ENCODE measurements at regions not wholly inside any gene's neighbourhood (a gene's known extent, or its start where the extent isn't known, plus 50 kb on each side); places are given as distances from the start of the nearest gene placed in this dataset.

GRCh38 chr3:181418233-181418632, 293.5 kb upstream of the SOX2 start:
- DNase-seq: no peak

GRCh38 chr3:181417748-181418147, 294.0 kb upstream of the SOX2 start:
- DNase-seq: no peak

- DNase-seq: no peak
These were observed 300.9 kb upstream of the SOX2 start for GRCh38 chr3:181410870-181411269.

DNA sequence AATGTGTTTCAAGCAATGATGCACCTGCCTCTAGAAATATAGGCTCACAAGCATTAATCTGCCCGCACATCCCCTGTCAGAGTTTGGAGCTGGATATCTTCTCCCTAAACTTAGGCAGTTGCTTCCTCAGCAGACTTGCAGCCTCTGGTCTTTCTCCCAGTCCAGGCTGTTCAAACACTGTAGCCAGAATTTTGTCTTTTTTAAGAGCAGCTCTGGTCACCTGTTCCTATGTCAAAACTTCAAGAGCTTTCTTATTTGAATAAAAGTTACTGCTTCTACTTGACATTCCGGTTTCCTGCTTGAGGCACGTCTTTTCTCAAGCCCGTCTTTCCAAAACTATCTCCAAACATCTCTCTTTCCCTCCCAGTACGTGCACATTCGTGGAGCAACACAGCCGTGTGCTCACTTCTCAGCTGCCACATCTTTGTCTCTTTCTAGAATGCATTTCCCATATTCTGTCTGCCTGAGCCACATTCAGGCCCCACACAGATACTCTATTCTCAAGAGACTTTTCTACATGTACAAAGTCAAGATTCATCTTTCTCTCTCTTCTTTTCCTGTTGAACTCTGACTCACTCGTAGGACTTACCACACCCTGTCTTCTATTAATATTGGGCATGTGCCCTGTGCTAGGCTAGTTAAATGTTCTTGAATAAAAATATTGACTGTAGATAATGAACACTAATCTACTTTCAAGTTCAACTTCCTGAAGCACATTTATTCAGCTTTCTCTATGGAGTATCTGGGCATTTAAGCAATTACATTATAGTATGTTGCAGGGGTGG, 307.7 kb upstream of the SOX2 start:
- DNase-seq: no peak

GRCh38 chr3:181402347-181402746, 309.4 kb upstream of the SOX2 start:
- no peak for DNase-seq

DNA sequence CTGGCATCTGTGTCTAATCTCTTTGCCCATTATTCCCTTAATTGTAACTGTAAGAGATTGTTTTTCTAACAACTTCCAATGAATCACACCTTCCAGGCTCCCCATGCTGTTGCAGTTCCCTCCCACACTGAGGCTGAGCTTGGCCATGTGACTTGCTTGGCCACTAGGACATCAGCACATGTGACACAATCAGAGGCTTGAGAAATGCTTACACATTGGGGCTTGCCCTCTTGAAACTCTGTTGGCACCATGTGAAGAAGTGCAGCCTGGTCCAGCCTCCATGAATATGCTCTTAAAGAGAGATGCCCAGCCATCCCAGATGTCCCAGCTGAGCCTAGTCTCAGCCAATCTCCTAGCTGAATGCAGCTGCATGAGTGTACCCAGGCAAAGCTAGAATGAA, 326.8 kb upstream of the SOX2 start:
- DNase-seq: no peak

DNA sequence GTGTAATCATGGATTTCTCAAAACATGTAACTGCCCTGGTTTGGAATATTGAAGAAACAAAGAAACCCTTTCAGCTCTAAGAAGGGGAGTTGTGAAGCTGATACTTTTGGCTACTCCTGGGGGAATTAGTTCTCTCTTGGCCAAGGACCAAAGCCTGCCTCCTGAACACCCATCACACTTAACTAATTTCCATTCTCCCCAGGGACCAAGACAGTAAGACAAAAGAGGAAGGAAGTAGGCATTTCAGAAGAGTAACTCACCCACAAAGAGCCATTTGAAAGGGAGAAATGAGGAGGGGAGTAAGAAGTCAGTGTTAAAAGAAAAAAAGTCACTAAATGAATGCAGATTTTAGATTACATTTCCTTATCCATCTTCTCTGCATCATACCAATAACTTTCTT, 328.0 kb upstream of the SOX2 start:
- no peak for DNase-seq

DNA sequence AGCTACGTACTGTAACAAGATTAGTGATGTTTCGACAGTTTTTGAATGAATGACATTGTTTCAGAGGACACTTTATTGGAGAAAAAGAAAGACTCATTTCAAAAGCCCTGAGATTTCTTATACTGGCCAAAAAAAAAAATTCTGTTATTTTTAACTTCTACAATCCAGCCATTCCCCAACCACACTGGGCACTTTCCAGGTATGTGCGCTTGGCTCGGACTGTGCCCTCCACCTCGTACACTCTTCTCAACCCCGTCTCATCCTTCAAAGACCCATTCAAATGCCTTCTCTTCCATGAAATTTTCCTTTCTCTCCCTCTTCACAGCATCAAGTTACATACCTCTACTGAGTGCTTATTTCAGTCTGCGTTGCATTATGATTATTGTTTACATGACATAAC, 328.5 kb upstream of the SOX2 start:
- DNase-seq: no peak

DNA sequence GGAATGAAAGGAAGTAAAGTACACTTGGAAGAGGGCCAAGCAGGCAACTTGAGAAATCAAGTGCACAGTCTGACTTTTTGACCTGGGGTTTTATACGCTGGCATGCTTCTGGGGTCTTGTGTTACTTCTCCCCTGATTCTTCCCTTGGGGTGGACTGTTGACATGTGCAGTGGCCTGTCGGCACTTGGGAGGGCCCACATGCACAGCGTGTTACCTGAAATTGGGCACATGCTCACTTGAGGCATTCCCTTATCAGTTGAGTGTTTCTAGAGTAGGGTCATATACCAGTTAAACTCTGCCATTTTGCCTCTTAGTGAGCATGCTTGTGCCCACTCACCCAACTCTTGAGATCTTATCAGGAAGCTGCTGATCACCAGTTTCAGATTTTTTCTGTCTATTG, 329.1 kb upstream of the SOX2 start:
- DNase-seq: no peak

DNA sequence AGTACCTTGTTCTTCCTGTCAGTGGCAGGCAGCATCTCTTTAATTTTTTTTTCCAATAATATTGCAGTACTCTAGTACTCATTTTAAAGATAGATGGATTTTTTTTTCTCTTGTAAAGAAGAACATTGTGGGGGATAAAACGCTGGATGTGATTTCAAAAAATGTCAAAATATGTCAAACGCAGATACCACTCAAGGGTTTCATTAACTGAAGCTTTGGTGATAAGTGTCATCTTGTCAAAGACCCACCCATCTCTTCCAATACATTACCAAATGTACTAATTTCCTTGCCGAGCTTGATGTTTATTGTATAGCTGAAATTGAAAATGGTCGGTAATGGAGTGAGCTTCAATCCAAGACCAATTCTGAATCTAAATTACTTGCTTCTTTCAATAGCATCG, 332.4 kb upstream of the SOX2 start:
- no peak for DNase-seq

GRCh38 chr3:181369637-181370036, 342.1 kb upstream of the SOX2 start:
- no peak for DNase-seq

DNA sequence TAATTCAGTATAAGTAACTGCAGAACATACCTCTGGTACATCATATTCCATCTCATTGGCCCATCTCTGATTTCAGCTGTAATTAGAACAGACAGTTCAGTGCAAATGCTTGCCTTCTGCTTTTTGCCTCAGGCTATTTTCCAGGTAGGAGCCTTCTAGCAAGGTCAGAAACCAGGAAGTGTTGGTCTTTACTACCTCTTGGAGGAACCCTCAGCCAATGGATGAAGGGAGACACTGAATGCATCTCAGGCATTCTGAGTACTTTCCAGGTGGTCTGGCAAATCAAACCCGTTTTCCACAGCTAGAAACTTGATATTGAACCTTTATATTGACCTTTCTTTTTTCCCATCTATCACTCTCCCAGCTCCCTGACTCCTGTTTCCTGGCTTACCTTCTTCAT, 348.5 kb upstream of the SOX2 start:
- no peak for DNase-seq

DNA sequence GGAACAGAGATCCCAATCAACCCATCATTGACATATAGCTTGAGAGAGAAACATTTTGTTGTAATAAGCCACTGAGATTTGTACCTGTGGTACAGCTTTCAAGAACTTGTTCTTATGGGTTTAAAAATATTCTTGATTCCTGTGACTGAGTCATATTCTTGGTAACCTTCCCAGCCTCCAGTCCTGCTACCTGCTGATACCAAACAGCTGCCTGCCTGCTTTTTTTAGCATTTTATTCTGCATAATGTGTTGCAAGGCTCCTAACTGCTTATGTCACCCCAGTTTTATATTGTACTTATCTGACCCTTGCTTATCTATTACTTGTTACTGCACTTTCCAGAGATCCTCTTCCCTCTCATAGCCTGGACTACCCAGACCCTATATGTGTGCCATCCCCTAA, 349.3 kb upstream of the SOX2 start:
- DNase-seq: no peak

GRCh38 chr3:181358562-181358961, 353.2 kb upstream of the SOX2 start:
- DNase-seq: no peak

DNA sequence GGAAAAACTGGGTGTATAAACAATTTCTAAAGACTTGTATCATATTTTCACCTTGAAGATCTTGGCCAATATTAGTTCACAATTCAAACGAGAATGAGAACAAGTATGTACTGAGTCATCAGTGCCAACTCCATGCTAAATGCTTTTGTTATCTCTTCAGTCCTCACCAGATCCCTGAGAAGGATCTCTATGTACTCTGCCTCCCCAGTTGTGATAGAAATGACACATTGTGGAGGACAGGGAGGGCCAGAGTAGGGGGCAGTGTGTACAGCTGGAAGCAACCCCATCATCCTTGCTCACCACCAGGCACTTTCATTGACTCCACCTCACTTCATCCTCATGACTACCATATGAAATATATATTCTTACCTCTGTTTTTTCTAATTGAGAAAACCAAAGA, 353.7 kb upstream of the SOX2 start:
- no peak for DNase-seq

GRCh38 chr3:181354140-181354539, 357.6 kb upstream of the SOX2 start:
- DNase-seq: no peak

GRCh38 chr3:181344331-181344730, 354.8 kb upstream of the DNAJC19 start:
- DNase-seq: no peak

- no peak for DNase-seq
These were observed 347.1 kb upstream of the DNAJC19 start for GRCh38 chr3:181336597-181336996.

- no peak for DNase-seq
These were observed 343.9 kb upstream of the DNAJC19 start for GRCh38 chr3:181333394-181333793.

GRCh38 chr3:181330821-181331563, 341.5 kb upstream of the DNAJC19 start:
- DNase-seq: no peak

DNA sequence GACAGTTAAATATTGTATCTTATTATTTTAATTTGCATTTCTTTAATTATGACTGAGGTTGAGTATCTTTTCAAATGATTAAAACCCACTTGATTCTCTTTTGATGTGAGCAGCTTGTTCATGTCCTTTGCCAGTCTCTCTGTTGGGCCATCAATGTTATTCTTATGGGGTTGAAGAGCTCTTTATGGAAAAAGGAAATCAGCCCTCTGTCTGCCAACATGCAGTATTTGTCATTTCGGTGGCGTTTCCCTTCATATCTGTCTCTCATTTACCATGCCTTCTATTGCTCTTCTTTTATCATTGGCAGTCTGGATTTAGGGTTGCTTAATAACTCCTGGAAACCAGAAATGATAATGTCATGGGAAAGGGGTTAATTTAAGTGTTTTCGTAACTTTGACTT, 340.7 kb upstream of the DNAJC19 start:
- DNase-seq: no peak

- DNase-seq: no peak
These were observed 339.5 kb upstream of the DNAJC19 start for GRCh38 chr3:181329024-181329423.

DNA sequence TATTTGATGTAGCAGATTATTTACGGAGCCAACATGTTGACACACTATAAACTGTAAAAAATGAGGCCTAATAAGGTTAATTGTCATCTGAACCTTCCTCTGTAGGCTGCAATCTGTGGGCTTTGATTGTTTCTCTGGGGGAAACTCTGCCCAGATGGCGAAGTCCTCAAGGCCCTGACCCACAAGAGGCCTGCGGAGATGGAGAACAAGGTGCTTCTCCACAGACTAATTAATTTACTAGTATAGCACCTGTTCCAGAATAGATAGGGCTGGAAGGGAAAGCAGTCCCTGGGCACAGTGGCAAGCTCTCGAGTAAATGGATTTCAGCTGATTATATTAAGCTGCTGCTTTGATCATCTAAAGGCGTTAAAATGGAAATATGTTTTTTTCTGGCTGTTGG, 338.8 kb upstream of the DNAJC19 start:
- no peak for DNase-seq

GRCh38 chr3:181327349-181327748, 337.8 kb upstream of the DNAJC19 start:
- no peak for DNase-seq

Data from stimulated activated CD8-positive, alpha-beta memory T cell treated with anti-CD3 and anti-CD28 coated beads, Interleukin-4, amount 100 ng/mL, for 48 hours (primary cell).